ENCODE measurements at regions not wholly inside any gene's neighbourhood (a gene's known extent, or its start where the extent isn't known, plus 50 kb on each side); places are given as distances from the start of the nearest gene placed in this dataset.

- no peak for TF ChIP-seq CTCF (IDR thresholded peaks at IDR 0.05)
- ATAC-seq = no peak
- no peak overlapping the region for H3K4me3 ChIP-seq
- no peaks in the 10 kb centered on the region for H3K4me1 ChIP-seq
- intact Hi-C loops (cut with DNase I) = no loop called here
- no peak overlapping the region for H3K27ac ChIP-seq
- no peaks in the 10 kb centered on the region for H3K27me3 ChIP-seq (ENCODE audit: low read depth)
- H3K36me3 ChIP-seq = no peaks in the 10 kb centered on the region
- no peaks in the 10 kb centered on the region for H3K9me3 ChIP-seq
- no peak for DNase-seq
Observed at GRCh38 chr14:28681681-28682080, 84.9 kb upstream of the FOXG1 start.

- DNase-seq = no peak
Observed at GRCh38 chr14:28690029-28690692, 76.4 kb upstream of the FOXG1 start.

GRCh38 chr14:28695109-28695508 is 71.5 kb upstream of the FOXG1 start:
- ATAC-seq = no peak
- Histone ChIP-seq H3K9me3 (no peaks in the 10 kb centered on the region), H3K27me3 (ENCODE audit: low read depth) (no peaks in the 10 kb centered on the region), H3K4me1 (no peaks in the 10 kb centered on the region), H3K36me3 (no peaks in the 10 kb centered on the region), H3K27ac (no peak overlapping the region), H3K4me3 (no peak overlapping the region)
- no peak for DNase-seq
- TF ChIP-seq CTCF (IDR thresholded peaks at IDR 0.05) = no peak
- intact Hi-C loops (cut with DNase I) = no loop called here

More at GRCh38 chr14:28690029-28690692, 76.4 kb upstream of the FOXG1 start:
- no peak overlapping the region for H3K27ac ChIP-seq
- H3K36me3 ChIP-seq = no peaks in the 10 kb centered on the region
- no peak for ATAC-seq
- intact Hi-C loops (cut with DNase I) = no loop called here
- no peaks in the 10 kb centered on the region for H3K4me1 ChIP-seq
- no peak overlapping the region for H3K4me3 ChIP-seq
- no peaks in the 10 kb centered on the region for H3K9me3 ChIP-seq
- H3K27me3 ChIP-seq (ENCODE audit: low read depth) = no peaks in the 10 kb centered on the region
- TF ChIP-seq CTCF (IDR thresholded peaks at IDR 0.05) = no peak

GRCh38 chr14:28701733-28702132 is 64.9 kb upstream of the FOXG1 start:
- Histone ChIP-seq H3K36me3 (no peaks in the 10 kb centered on the region), H3K27me3 (ENCODE audit: low read depth) (no peaks in the 10 kb centered on the region), H3K4me1 (no peaks in the 10 kb centered on the region), H3K27ac (no peak overlapping the region), H3K9me3 (no peaks in the 10 kb centered on the region), H3K4me3 (no peak overlapping the region)
- intact Hi-C loops (cut with DNase I) = no loop called here
- no peak for TF ChIP-seq CTCF (IDR thresholded peaks at IDR 0.05)
- ATAC-seq (no peak), DNase-seq (no peak)

GRCh38 chr14:28703482-28703881 is 63.1 kb upstream of the FOXG1 start:
- no peaks in the 10 kb centered on the region for H3K4me1 ChIP-seq
- intact Hi-C loops (cut with DNase I) = no loop called here
- no peak overlapping the region for H3K4me3 ChIP-seq
- H3K27ac ChIP-seq = no peak overlapping the region
- ATAC-seq = no peak
- H3K9me3 ChIP-seq = no peaks in the 10 kb centered on the region
- no peaks in the 10 kb centered on the region for H3K27me3 ChIP-seq (ENCODE audit: low read depth)
- no peaks in the 10 kb centered on the region for H3K36me3 ChIP-seq
- TF ChIP-seq CTCF (IDR thresholded peaks at IDR 0.05) = no peak
- no peak for DNase-seq
